Occipital lobe (tissue), 1 donor: ENCODE measurements at regions not wholly inside any gene's neighbourhood (a gene's known extent, or its start where the extent isn't known, plus 50 kb on each side); places are given as distances from the start of the nearest gene placed in this dataset.
"Not testable (repeated sequence)": the region's sequence is repeated elsewhere in the genome, so short reads cannot be mapped to it uniquely, and the experiment has no call there.

Experiments used
- DNase-seq: peaks from one replicate; lab custom pipeline; 2025; lab: John Stamatoyannopoulos, UW

GRCh38 chr1:105102371-105102770 is 1352.7 kb downstream of the AMY1C start:
- DNase-seq, result no peak

- DNase-seq, result no peak
Observed at GRCh38 chr1:105122041-105122440, 1372.3 kb downstream of the AMY1C start.

- DNase-seq, result no peak
Observed at GRCh38 chr1:105137543-105138457, 1388.1 kb downstream of the AMY1C start.

- DNase-seq, result no peak
Observed at GRCh38 chr1:105138458-105138893, 1388.8 kb downstream of the AMY1C start.

GRCh38 chr1:105172788-105173187 is 1423.1 kb downstream of the AMY1C start:
- DNase-seq, result no peak

GRCh38 chr1:105180789-105181188 is 1431.1 kb downstream of the AMY1C start:
- no peak for DNase-seq

GRCh38 chr1:105204836-105205371 is 1455.2 kb downstream of the AMY1C start:
- no peak for DNase-seq

GRCh38 chr1:105208581-105208980 is 1458.9 kb downstream of the AMY1C start:
- DNase-seq, result no peak

- no peak for DNase-seq
Observed at GRCh38 chr1:105210747-105211146, 1461.0 kb downstream of the AMY1C start.

- no peak for DNase-seq
Observed at GRCh38 chr1:105231378-105231777, 1481.7 kb downstream of the AMY1C start.

- no peak for DNase-seq
Observed at GRCh38 chr1:105243411-105243810, 1493.7 kb downstream of the AMY1C start.

GRCh38 chr1:105243969-105244368 is 1494.3 kb downstream of the AMY1C start:
- no peak for DNase-seq

GRCh38 chr1:105254906-105255305 is 1505.2 kb downstream of the AMY1C start:
- DNase-seq, result no peak

GRCh38 chr1:105260001-105260400 is 1510.3 kb downstream of the AMY1C start:
- DNase-seq, result no peak

- no peak for DNase-seq
Observed at GRCh38 chr1:105270966-105271365, 1521.3 kb downstream of the AMY1C start.

GRCh38 chr1:105272376-105272775 is 1522.7 kb downstream of the AMY1C start:
- not testable (repeated sequence) for DNase-seq

- no peak for DNase-seq
Observed at GRCh38 chr1:105294838-105295237, 1545.1 kb downstream of the AMY1C start.

GRCh38 chr1:105310063-105310462 is 1560.4 kb downstream of the AMY1C start:
- DNase-seq, result no peak

GRCh38 chr1:105317976-105318375 is 1568.3 kb downstream of the AMY1C start:
- no peak for DNase-seq

GRCh38 chr1:105326886-105327285 is 1577.2 kb downstream of the AMY1C start:
- DNase-seq, result no peak

- DNase-seq, result no peak
Observed at GRCh38 chr1:105337420-105337819, 1587.7 kb downstream of the AMY1C start.

- DNase-seq, result no peak
Observed at GRCh38 chr1:105343317-105343716, 1593.6 kb downstream of the AMY1C start.

GRCh38 chr1:105359457-105359856 is 1609.8 kb downstream of the AMY1C start:
- no peak for DNase-seq
